Activated naive CD8-positive, alpha-beta T cell treated with anti-CD3 and anti-CD28 coated beads, Interleukin-2, amount 10 ng/mL, durations not matched to agents 7 days and 5 days (primary cell): ENCODE measurements at regions not wholly inside any gene's neighbourhood (a gene's known extent, or its start where the extent isn't known, plus 50 kb on each side); places are given as distances from the start of the nearest gene placed in this dataset.

Experiments
- ATAC-seq: fragments of 150-1000 bp; cut with Tn5 transposase; one replicate; pipeline ENCODE4 v1.10.0; 2021; ENCODE audit warnings: low read depth, moderate library complexity
- POLR2A ChIA-PET: fragments of 350-600 bp; sonication (Branson Sonifier 250); formaldehyde crosslinking; loops from one replicate; lab custom pipeline; 2021; ENCODE audit warnings: antibody characterized with exemption; lab: Charles Lee
- DNase-seq: peaks from one replicate; pipeline ENCODE4 v3.0.0; 2021
- H3K27ac Mint-ChIP-seq: one replicate; pipeline ENCODE4 v1.8.0; 2022; ENCODE audit warnings: mild to moderate bottlenecking, mixed read lengths
- H3K27me3 Mint-ChIP-seq: one replicate; pipeline ENCODE4 v1.8.0; 2022; ENCODE audit warnings: mild to moderate bottlenecking, moderate library complexity, mixed read lengths
- H3K36me3 Mint-ChIP-seq: one replicate; pipeline ENCODE4 v1.8.0; 2021; ENCODE audit warnings: mild to moderate bottlenecking, mixed read lengths
- H3K4me1 Mint-ChIP-seq: one replicate; pipeline ENCODE4 v1.8.0; 2021; ENCODE audit warnings: mixed read lengths
- H3K4me3 Mint-ChIP-seq: one replicate; pipeline ENCODE4 v1.8.0; 2022; ENCODE audit warnings: mild to moderate bottlenecking, moderate library complexity, mixed read lengths
- H3K9me3 Mint-ChIP-seq: one replicate; pipeline ENCODE4 v1.8.0; 2021; ENCODE audit warnings: mixed read lengths

DNA sequence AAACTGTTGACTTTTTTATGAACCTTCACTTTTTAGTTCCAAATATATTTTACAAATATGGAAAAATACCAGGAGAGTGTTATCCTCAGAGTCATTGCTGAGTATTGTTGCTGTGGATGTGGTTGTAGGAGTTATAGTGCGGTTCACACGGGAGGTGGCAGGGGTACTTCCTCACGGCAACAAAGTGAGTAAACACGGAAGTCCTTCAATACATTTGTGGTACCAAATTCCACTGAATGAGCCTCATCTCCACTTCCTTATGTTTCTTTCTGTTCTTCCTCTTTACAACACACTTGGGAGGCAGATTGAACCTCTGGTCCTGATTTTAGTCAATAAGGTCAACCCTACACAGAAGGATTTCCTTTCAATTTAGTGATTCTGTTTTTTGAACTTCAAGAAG, 371.8 kb downstream of the BTBD3 start:
- ATAC-seq = no peak

DNA sequence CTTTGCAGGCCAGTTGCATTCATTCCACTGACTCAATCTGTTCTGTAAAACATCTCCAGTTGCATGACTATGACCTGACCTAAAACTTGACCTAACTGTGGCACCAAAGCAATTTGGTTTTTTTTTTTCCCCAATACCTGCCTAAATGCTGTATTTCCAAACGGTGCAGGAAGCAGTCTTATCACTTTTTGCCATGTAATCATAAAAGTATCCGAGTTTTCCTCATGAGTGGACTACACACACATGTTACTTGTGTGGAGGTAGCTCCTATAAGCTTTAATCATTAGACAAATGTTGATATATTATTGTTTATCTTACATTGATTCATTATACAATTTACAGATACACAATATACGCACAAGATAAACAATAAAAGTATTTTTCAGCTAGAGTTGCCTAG, 373.7 kb downstream of the BTBD3 start:
- Mint-ChIP-seq H3K9me3 (peaks cover 2% of the 10 kb centered on the region), H3K4me1 (no peaks in the 10 kb centered on the region), H3K36me3 (no peaks in the 10 kb centered on the region), H3K27me3 (no peaks in the 10 kb centered on the region), H3K4me3 (no peak overlapping the region), H3K27ac (no peak overlapping the region)
- no peak for ATAC-seq
- POLR2A ChIA-PET = no interaction called here
- no peak for DNase-seq

More for the DNA sequence above, 371.8 kb downstream of the BTBD3 start:
- no peaks in the 10 kb centered on the region for H3K36me3 Mint-ChIP-seq
- no peak overlapping the region for H3K4me3 Mint-ChIP-seq
- POLR2A ChIA-PET = no interaction called here
- no peaks in the 10 kb centered on the region for H3K4me1 Mint-ChIP-seq
- no peak for DNase-seq
- H3K27ac Mint-ChIP-seq = no peak overlapping the region
- H3K27me3 Mint-ChIP-seq = no peaks in the 10 kb centered on the region
- no peaks in the 10 kb centered on the region for H3K9me3 Mint-ChIP-seq

DNA sequence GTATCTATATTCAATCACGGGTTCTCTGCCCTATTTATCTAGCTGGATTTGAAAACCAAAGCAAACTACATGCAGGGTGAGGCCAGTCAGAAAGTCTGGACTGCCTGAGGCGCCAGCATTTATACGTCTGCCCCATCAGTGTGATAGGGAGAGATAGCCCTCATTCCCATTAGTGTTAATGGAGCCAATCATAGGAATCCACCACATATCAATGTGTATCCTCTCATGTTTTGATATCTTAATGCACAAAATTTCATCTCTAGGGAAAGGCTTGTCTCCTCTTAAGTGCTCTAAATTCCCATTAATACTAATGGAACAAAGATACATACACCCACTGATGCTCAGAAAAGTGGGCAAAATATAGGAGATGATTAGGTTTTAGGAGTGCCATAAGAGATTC, 376.2 kb downstream of the BTBD3 start:
- no peaks in the 10 kb centered on the region for H3K36me3 Mint-ChIP-seq
- H3K9me3 Mint-ChIP-seq = peaks cover 8% of the 10 kb centered on the region
- POLR2A ChIA-PET = no interaction called here
- no peaks in the 10 kb centered on the region for H3K27me3 Mint-ChIP-seq
- no peaks in the 10 kb centered on the region for H3K4me1 Mint-ChIP-seq
- ATAC-seq (no peak), DNase-seq (no peak)
- no peak overlapping the region for H3K4me3 Mint-ChIP-seq
- no peak overlapping the region for H3K27ac Mint-ChIP-seq

GRCh38 chr20:12294678-12295077, 377.0 kb downstream of the BTBD3 start:
- Mint-ChIP-seq H3K9me3 (peaks cover 9% of the 10 kb centered on the region), H3K36me3 (no peaks in the 10 kb centered on the region), H3K27me3 (no peaks in the 10 kb centered on the region), H3K4me3 (no peak overlapping the region), H3K4me1 (no peaks in the 10 kb centered on the region), H3K27ac (no peak overlapping the region)
- ATAC-seq (no peak), DNase-seq (no peak)
- POLR2A ChIA-PET = no interaction called here

- POLR2A ChIA-PET = no interaction called here
- ATAC-seq = no peak
These were observed 387.7 kb downstream of the BTBD3 start for GRCh38 chr20:12305188-12305950.

GRCh38 chr20:12306107-12306506, 388.4 kb downstream of the BTBD3 start:
- H3K27me3 Mint-ChIP-seq = no peaks in the 10 kb centered on the region

More at GRCh38 chr20:12305188-12305950, 387.7 kb downstream of the BTBD3 start:
- Mint-ChIP-seq H3K36me3 (no peaks in the 10 kb centered on the region), H3K27me3 (no peaks in the 10 kb centered on the region), H3K27ac (no peak overlapping the region), H3K4me3 (no peak overlapping the region), H3K9me3 (peaks cover 12% of the 10 kb centered on the region), H3K4me1 (no peaks in the 10 kb centered on the region)
- no peak for DNase-seq

GRCh38 chr20:12311094-12311865, 393.6 kb downstream of the BTBD3 start:
- Mint-ChIP-seq H3K36me3 (no peaks in the 10 kb centered on the region), H3K4me1 (no peaks in the 10 kb centered on the region), H3K4me3 (no peak overlapping the region), H3K27ac (no peak overlapping the region), H3K27me3 (no peaks in the 10 kb centered on the region), H3K9me3 (peaks cover 3% of the 10 kb centered on the region)
- ATAC-seq (no peak), DNase-seq (no peak)
- POLR2A ChIA-PET = no interaction called here

More at GRCh38 chr20:12306107-12306506, 388.4 kb downstream of the BTBD3 start:
- no peak for DNase-seq
- H3K9me3 Mint-ChIP-seq = peaks cover 13% of the 10 kb centered on the region
- no peaks in the 10 kb centered on the region for H3K36me3 Mint-ChIP-seq
- POLR2A ChIA-PET = no interaction called here
- no peak overlapping the region for H3K4me3 Mint-ChIP-seq
- H3K4me1 Mint-ChIP-seq = no peaks in the 10 kb centered on the region
- ATAC-seq = no peak
- H3K27ac Mint-ChIP-seq = no peak overlapping the region

- H3K9me3 Mint-ChIP-seq = peaks cover under 1% of the 10 kb centered on the region
- ATAC-seq (no peak), DNase-seq (no peak)
- H3K27me3 Mint-ChIP-seq = no peaks in the 10 kb centered on the region
- H3K27ac Mint-ChIP-seq = no peak overlapping the region
- no peaks in the 10 kb centered on the region for H3K4me1 Mint-ChIP-seq
- no peaks in the 10 kb centered on the region for H3K36me3 Mint-ChIP-seq
- H3K4me3 Mint-ChIP-seq = no peak overlapping the region
- POLR2A ChIA-PET = no interaction called here
These were observed 398.0 kb downstream of the BTBD3 start for GRCh38 chr20:12315652-12316051.

- H3K36me3 Mint-ChIP-seq = no peaks in the 10 kb centered on the region
- no peaks in the 10 kb centered on the region for H3K4me1 Mint-ChIP-seq
- POLR2A ChIA-PET = no interaction called here
- no peak overlapping the region for H3K4me3 Mint-ChIP-seq
- H3K27me3 Mint-ChIP-seq = no peaks in the 10 kb centered on the region
- no peak for ATAC-seq
- H3K9me3 Mint-ChIP-seq = no peaks in the 10 kb centered on the region
- H3K27ac Mint-ChIP-seq = no peak overlapping the region
- no peak for DNase-seq
These were observed 399.1 kb downstream of the BTBD3 start for GRCh38 chr20:12316794-12317193.

GRCh38 chr20:12317433-12317832, 399.7 kb downstream of the BTBD3 start:
- no peak overlapping the region for H3K4me3 Mint-ChIP-seq

DNA sequence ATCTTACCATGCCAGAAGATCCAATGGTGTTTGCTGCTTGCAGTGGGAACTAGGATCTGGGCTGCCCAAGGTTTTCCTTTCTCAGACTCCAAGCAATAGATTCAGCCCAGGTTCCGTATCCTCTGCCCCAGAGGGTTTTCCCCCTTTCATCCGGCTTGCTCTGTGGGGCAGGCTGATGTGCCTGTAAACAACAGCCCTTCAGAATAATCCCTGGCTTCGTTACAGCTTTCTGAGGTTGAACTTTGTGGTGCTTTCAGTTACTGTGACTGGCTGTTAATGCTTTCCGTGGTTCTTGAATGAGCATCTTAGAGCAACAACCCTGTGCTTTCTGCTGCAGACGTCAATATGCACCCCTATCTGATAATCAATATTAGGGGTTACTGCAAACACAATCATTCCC, 400.4 kb downstream of the BTBD3 start:
- H3K27ac Mint-ChIP-seq = no peak overlapping the region
- POLR2A ChIA-PET = no interaction called here
- no peaks in the 10 kb centered on the region for H3K4me1 Mint-ChIP-seq
- ATAC-seq (no peak), DNase-seq (no peak)
- no peaks in the 10 kb centered on the region for H3K36me3 Mint-ChIP-seq
- no peaks in the 10 kb centered on the region for H3K27me3 Mint-ChIP-seq
- no peak overlapping the region for H3K4me3 Mint-ChIP-seq
- no peaks in the 10 kb centered on the region for H3K9me3 Mint-ChIP-seq

More at GRCh38 chr20:12317433-12317832, 399.7 kb downstream of the BTBD3 start:
- H3K36me3 Mint-ChIP-seq = no peaks in the 10 kb centered on the region
- no peak for ATAC-seq
- no peaks in the 10 kb centered on the region for H3K27me3 Mint-ChIP-seq
- no peaks in the 10 kb centered on the region for H3K4me1 Mint-ChIP-seq
- H3K27ac Mint-ChIP-seq = no peak overlapping the region
- POLR2A ChIA-PET = no interaction called here
- no peaks in the 10 kb centered on the region for H3K9me3 Mint-ChIP-seq
- no peak for DNase-seq

GRCh38 chr20:12321736-12322135, 404.0 kb downstream of the BTBD3 start:
- no peak for ATAC-seq
- Mint-ChIP-seq H3K9me3 (peaks cover 4% of the 10 kb centered on the region), H3K4me1 (no peaks in the 10 kb centered on the region), H3K27me3 (no peaks in the 10 kb centered on the region), H3K36me3 (no peaks in the 10 kb centered on the region), H3K27ac (no peak overlapping the region), H3K4me3 (no peak overlapping the region)
- DNase-seq = no peak
- POLR2A ChIA-PET = no interaction called here

DNA sequence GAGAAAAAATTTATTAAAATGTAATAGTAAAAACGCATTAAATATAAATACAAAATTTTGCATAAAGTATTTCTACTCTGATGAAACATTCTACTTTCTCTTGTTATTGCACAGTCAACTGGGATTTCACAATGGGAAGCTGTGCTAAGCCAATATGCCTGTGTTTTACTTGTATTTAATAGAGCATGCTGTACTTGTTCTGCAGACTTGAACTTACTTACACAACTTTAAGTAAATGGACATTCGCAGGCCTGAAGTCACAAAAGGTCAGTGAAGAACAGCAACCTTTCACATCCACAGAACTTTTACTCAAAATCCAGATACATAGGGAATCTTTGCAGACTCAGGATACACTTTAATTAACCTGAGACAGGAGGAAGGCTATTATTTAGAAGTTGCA, 409.5 kb downstream of the BTBD3 start:
- H3K36me3 Mint-ChIP-seq = no peaks in the 10 kb centered on the region
- POLR2A ChIA-PET = no interaction called here
- no peaks in the 10 kb centered on the region for H3K27me3 Mint-ChIP-seq
- DNase-seq (no peak), ATAC-seq (no peak)
- H3K27ac Mint-ChIP-seq = no peak overlapping the region
- H3K4me3 Mint-ChIP-seq = no peak overlapping the region
- no peaks in the 10 kb centered on the region for H3K4me1 Mint-ChIP-seq
- peaks cover 5% of the 10 kb centered on the region for H3K9me3 Mint-ChIP-seq

DNA sequence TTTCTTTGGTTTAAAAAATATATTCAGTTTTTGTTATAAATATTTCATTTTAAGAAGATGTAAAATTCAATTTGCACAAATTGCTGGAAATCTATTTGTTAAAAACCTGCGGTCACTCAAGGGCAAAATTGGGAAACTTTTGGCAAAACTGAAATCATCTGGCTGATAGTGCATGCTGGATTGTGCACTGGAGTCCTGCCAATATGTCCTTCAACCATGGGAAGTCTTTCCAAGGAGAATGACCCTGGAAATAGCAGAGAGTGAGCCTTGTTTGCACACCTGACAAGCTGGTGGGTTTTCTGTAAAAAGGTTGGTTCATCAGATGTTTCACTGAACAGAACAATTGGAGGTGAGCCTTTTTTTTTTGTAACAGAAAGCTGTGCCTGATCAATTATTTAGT, 413.5 kb downstream of the BTBD3 start:
- Mint-ChIP-seq H3K4me3 (no peak overlapping the region), H3K36me3 (no peaks in the 10 kb centered on the region), H3K27me3 (no peaks in the 10 kb centered on the region), H3K9me3 (peaks cover 9% of the 10 kb centered on the region), H3K4me1 (no peaks in the 10 kb centered on the region), H3K27ac (no peak overlapping the region)
- no peak for DNase-seq
- POLR2A ChIA-PET = no interaction called here
- ATAC-seq = no peak
